SH-SY5Y (cell line): ENCODE measurements at regions not wholly inside any gene's neighbourhood (a gene's known extent, or its start where the extent isn't known, plus 50 kb on each side); places are given as distances from the start of the nearest gene placed in this dataset.

Experiments
- GATA2 ChIP-seq: IDR thresholded peaks from 2 replicates; pipeline ENCODE4 v1.6.1; 2011; ENCODE audit warnings: mild to moderate bottlenecking, low read depth, low read length
- GATA3 ChIP-seq: IDR thresholded peaks from 2 replicates; pipeline ENCODE4 v1.6.1; 2011; ENCODE audit warnings: low read depth, mild to moderate bottlenecking, low read length, moderate library complexity

GRCh38 chr4:151991001-151991883, 230.4 kb upstream of the GATB start:
- TF ChIP-seq GATA3 (no peak), GATA2 (no peak; the same call in 1 of the 2 replicates)
